ENCODE measurements at regions not wholly inside any gene's neighbourhood (a gene's known extent, or its start where the extent isn't known, plus 50 kb on each side); places are given as distances from the start of the nearest gene placed in this dataset.
"Not testable (repeated sequence)": the region's sequence is repeated elsewhere in the genome, so short reads cannot be mapped to it uniquely, and the experiment has no call there.

DNA sequence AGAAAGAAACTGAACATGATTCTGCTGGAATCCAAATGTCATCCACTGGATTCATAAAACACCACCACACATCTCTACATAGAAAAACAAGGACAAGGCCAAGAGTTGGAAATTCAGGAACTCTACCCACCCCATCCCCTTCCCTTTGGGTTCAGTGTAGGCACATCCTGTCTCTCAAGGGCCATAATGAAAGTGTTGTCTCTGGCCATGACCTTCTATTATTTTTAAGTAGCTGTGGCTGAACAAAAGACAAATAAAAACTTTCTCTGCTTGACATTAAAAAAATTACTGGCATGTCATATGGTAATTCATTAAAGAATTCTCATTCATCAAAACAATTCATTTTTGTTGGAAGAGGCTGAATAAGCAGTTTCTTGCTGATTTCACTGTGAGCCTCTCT is 54.9 kb upstream of the ZBTB18 start:
- no peak for DNase-seq (ENCODE audit: low read depth in 3 of 3)

DNA sequence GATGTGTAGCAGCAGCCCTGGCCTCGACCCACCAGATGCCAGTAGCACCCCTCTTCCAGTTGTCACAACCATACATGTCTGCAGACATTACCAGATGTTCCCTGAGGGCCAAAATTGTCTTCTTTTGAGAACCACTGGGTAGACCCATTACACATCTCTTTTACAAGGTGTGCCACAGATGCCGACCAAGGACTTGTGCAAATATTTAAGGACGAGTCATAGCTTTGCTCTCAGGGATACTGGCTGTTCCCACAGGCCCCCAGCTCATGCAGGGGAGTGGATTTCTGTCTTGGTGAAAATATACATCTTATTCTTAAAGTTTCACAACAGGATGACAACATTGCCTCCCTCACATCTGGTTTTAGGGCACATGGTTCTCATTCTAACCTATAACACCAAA is 59.4 kb upstream of the ZBTB18 start:
- no peak for DNase-seq (ENCODE audit: low read depth in 3 of 3)

DNA sequence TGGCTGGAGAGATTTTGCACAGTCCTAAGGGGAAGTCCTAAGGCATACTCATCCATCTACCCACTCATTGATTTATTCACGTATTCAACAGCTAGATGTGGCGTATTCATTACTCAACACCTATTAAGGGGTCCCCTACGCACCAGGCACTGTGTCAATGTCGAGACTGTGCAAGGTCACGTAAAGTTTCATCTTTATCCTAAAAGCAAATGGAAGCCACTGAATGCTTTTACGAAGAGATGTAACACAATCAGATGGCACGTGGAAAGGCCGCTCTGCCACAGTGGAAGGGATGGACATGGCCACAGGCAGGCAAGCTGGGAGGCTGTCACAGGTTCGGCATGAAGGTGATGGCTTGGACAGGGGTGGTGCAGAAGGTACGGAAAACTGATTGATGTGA is 66.3 kb upstream of the ZBTB18 start:
- DNase-seq (ENCODE audit: low read depth in 3 of 3), result no peak

DNA sequence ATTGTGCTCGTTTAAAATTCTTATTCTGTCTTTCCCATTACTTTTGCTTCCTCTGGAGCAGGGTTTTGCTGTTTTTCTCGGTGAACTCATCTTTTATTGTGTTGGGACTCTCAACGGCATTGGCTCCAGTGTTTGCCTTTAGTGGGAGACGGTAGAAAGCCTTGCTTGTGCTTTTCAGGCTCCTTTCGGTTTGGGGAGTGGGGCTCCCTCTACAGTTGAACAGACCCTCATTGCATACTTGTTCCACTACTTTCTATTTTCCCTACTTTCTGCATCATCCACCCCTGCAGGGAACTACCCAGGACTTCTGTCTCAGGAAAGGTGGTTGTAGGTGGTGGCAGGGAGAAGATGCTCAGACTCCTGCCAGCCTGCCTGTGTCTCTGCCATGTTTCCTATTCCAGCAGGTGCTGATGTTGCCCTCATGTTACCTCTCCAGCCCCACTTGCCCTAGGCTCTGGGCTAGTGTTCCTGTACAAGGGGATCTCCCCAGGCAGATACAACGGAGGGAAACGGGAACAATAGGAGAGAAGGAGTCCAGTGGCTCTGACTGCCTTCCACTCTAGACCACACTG is 68.5 kb upstream of the ZBTB18 start:
- no peak for DNase-seq (ENCODE audit: low read depth in 3 of 3)

DNA sequence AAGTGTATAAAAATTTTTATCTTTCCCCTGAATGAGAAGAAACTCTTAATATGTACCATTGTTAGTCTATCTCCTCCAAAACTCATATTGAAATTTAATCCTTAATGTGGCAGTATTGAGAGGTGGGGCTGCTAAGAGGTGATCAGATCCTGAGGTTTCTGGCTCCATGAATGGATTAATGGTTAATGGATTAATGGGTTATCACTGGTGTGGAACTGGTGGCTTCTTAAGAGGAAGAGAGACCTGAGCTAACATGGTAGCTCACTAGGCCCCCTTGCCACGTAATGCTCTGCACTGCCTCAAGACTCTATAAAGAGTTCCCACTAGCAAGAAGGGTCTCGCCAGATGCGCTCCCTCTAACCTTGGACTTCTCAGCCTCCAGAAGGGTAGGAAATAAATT is 70.6 kb upstream of the ZBTB18 start:
- no peak for DNase-seq (ENCODE audit: low read depth in 3 of 3)

DNA sequence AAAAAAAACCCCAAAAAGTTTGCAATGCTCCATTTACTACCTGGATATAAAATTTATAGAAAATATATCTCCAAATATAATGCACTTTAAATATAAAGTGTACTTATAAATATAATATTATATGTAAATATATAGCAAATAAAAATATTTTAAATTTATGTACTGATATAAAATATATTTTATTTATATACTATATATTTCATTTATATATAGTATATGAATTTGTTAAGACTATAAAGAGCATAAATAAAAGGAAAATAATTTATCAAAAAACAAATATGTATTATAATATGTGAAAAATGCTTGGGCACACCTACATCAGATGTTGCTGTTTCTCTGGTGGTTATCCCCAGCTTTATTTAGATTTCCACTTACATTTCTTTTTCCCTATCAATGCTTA is 71.0 kb upstream of the ZBTB18 start:
- DNase-seq (ENCODE audit: low read depth in 3 of 3), result no peak

DNA sequence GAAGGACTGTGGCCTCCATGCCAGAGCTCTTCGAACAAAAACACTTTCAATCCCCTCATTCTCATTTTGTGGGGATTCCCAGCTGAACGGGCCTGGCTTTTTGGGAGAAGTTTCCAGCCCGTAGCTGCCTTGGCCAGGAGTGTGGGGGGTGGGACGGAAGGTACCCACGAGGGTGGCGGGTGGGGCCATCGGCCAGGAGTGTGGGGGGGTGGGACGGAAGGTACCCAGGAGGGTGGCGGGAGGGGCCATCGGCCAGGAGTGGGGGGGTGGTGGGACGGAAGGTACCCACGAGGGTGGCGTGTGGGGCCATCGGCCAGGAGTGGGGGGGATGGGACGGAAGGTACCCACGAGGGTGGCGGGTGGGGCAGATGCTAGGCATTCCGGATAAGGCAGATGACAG is 71.7 kb upstream of the ZBTB18 start:
- no peak for DNase-seq (ENCODE audit: low read depth in 3 of 3)

DNA sequence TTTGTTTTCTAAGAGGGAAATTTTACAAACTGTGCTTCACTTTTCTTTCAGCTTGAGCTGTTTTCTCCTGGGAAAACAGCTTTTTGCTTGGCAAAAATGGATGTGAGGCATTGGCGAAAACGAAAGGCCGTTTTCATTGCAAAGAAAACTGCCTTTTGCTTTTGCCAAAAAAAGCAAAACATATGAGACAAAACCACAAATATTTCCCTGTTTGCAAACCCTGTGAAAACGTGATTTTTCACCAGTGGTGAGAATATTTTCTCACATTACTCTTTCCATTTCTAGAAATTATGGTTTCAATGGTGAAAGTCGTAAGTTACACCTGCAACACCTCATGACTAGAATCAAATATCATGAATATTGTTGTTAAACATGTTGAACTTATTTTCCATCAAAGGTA is 74.0 kb upstream of the ZBTB18 start:
- DNase-seq (ENCODE audit: low read depth in 3 of 3), result no peak

DNA sequence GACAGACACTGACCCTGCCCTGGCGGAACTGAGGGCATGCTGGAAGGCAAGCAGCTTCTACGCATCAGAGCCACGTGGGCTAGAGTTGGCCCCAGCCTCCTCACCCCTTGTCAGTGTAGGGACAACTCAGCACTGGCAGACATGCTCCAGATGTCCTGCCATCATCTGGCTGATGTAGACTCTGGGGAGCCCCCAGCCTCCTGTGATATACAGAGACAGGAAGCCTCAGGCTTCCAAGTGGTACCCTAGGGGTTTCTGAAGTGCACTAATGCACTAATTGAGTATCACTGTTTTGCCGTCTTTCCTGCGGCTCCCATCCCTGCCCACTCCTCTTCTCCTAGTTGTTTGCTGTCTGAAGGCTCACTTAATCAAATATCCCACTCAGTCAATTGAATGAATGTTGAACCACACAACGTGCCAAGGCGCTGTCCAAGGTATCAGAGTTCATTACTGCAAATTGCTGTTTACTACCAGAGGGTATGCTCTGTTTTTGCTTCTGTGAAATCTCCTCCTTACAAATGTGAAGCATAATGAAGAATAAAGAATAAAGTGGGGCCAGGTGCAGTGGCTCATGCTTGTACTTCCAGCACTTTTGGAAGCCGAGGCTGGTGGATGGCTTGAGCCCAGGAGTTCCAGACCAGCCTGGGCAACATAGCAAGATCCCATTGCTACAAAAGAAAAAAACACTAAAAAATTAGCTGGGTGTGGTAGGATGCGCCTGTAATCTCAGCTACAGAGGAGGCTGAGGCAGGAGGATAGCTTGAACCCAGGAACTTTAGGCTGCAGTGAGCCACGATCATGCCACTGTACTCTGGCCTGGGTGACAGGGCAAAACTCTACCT is 76.4 kb upstream of the ZBTB18 start:
- no peak for DNase-seq (ENCODE audit: low read depth in 3 of 3)

DNA sequence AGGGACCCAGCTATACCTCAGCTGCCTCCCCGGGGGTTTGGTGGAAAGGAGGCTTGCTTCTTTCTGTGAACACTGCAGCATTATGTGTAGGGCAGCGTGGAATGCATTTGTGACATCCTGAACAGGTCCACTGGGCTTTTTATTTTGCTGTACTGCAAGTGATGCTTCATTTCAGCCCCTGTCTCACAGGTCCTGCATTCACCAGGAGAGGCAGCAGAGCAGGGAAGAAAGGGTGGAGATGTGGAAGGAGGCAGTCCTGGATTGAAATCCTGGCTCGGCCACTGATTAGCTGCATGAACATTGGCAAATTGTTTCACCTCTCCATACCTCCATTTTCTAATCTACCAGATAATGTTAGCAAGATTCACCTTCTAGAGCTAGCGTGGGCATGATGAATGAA is 77.9 kb upstream of the ZBTB18 start:
- no peak for DNase-seq (ENCODE audit: low read depth in 3 of 3)

DNA sequence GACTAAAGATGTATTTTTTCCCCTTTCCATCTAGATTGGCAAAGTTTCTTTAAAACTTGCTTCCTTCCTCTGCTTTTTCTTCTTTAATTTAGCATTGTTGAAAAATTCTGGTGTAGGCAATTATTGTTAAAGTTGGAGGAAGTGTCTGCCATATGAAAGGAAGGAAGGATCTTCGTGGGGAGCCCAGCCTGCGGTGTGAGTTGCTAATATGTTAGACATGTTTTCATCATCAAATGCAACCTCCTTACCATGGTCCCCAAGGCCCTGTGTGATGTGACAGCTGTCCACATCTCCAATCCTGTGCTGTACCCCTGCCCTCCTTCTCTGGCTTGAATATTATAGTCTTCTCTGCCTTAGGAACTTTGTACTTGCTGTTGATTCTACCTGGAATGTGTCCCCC is 81.0 kb upstream of the ZBTB18 start:
- DNase-seq (ENCODE audit: low read depth in 3 of 3), result no peak

DNA sequence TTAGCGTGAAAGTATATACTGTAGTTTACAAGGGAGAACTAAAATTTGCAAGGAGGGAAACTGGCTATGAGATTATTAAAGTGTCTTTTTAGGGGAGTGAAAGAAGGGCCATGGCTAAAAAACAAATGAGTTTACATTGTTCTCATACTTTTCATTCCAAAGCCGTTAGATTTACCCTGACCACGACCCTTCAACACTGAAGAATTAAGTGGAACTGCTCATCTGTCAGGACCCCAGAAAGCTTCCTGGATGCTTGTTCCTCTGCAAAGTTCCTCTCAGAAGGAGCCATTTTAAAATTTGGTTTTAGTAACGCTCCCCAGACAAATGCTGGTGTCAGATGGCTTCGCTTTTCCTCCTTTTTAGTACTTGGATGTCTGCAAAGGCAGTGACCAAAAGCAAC is 82.7 kb upstream of the ZBTB18 start:
- DNase-seq (ENCODE audit: low read depth in 3 of 3), result no peak

DNA sequence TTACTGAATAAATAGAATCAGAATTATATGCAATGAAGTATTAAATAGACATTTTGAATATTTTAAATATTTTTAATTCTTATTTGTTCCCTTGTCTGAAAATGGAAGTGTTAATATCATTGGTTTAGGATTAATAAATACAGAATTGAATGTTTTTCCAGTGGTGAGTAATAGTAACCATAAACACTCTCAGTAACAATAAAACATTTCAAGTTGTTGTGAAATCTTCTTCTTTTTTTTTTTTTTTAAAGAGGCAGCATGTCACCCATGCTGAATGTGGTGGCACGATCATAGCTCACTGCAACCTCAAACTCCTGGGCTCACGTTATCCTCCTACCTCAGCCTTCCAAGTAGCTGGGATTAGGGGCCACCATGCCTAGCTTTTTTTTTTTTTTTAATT is 86.2 kb upstream of the ZBTB18 start:
- no peak for DNase-seq (ENCODE audit: low read depth in 3 of 3)

DNA sequence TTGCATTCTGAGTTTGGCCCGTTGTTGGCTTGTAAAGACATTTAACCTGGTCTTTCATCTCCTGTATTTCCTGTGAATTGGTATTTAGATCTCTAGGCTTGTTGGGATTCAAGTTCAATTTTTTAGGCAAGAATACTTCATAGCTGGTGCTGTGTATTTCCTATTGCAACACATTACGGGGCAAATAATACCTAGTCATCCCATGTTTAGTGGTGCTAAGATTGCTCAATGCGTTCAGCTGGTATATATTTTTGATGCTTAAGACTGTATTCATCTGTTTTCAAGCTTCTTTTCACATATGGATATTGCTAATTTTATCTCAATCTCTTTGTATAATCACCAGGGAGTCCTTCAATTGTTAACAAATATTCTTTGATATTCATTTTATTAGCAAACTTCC is 87.5 kb upstream of the ZBTB18 start:
- DNase-seq (ENCODE audit: low read depth in 3 of 3), result no peak

DNA sequence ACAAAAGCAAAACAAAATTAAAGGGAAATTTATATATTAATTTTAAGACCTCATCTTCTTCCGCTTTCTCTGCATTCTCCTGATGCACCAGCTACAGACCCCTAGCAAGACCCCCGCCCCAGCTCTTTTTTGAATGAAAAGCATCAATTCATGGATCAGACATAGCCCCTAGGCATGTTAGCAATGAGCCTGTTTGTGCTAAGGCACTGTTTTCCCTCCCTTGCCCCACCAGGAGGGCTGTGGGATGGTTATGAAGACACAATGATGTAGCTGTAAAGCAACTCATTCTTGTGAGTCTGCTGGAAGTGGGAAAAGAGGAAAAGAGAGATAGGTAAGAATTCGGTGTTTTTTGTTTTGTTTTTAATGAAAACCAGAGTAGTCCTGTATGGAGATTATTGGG is 88.5 kb upstream of the ZBTB18 start:
- no peak for DNase-seq (ENCODE audit: low read depth in 3 of 3)

DNA sequence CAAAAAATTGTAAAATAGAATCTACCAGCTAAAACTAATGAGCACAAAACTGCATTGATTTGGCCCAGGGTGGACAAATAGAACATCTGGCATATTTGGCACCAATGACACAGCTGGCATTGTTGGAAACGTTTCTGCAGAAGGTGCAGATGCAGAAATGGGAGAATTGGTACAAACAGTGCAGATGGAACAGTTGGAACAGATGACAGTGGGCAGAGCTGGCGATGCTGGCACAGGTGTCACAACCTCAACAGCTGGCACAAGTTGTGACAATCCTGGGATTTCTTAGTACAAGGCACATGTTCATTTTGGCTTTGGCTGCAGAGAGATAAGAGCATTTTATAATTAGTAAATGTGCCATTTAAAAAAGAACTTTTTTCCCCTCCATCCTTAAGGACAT is 91.1 kb upstream of the ZBTB18 start:
- DNase-seq (ENCODE audit: low read depth in 3 of 3), result no peak

DNA sequence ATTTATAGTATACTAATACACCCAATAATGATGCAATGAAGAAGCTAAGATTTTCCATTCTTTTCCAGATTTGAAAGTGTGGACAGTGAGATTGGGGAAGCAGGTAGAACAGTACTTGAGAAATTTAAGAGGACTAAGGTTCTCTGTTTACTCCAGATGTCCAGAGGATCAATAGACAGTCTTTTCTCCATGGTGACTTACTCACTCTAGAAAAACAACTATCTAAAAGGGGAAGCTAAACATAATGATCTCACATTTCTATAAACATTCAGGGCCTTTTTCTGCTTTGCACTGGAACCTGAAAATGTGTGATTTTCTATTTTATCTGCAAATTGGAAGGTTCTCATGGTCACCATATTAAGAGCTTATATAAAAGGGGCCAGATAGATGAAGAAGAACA is 93.9 kb upstream of the ZBTB18 start:
- no peak for DNase-seq (ENCODE audit: low read depth in 3 of 3)

DNA sequence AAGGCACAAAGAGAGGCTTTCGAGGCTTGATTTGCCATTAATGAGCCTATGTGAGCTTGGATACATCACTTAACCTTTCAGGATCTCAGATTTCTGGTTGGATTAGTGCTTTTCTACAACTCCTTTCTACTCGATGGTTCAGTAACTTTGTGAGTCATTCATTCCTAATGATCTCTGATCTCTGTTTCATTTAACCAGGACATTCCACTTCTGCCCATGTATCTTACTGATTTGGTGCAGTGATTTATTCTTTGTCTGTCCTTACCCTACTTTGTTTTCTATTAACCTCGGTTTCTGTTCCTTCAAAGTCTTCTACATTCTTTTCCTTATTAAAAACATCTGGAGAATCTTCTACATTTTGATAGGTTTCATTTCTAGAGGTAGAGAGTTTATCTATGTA is 94.6 kb upstream of the ZBTB18 start:
- DNase-seq (ENCODE audit: low read depth in 3 of 3), result no peak

DNA sequence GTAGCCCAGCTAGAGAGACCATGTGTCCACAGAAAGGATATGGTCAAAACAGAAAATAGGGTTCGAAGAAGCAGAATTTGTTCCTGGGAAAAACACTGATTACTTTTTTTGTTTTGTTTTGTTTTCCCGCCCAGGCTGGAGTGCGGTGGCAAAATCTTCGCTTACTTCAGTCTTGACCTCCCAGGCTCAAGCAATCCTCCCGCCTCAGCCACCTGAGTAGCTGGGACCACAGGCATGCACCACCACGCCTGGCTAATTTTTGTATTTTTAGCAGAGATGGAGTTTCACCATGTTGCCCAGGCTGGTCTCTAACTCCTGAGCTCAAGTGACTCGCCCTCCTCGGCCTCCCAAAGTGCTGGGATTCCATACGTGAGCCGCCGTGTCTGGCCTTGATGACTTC is 99.9 kb upstream of the ZBTB18 start:
- DNase-seq (ENCODE audit: low read depth in 3 of 3), result not testable (repeated sequence)

DNA sequence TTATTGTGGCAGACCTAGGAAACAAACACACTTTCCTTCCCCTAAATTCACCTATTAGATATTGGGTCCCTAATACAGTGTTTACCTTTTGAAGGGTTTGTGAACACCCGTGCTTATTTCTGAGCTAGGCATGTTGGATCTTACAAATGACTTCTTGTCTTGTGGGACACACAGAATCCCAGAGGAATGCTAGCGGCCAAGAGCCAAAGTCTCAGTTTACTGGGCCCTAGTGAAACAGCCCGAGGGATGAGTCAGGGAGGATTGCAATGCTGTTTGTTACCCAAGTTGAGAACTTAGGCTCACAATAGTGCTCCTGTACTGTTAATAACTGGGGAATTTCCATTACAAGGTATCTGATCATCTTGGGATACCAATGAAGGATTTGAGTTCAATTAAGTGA is 100.1 kb upstream of the AKT3 start:
- no peak for DNase-seq (ENCODE audit: low read depth in 3 of 3)

DNA sequence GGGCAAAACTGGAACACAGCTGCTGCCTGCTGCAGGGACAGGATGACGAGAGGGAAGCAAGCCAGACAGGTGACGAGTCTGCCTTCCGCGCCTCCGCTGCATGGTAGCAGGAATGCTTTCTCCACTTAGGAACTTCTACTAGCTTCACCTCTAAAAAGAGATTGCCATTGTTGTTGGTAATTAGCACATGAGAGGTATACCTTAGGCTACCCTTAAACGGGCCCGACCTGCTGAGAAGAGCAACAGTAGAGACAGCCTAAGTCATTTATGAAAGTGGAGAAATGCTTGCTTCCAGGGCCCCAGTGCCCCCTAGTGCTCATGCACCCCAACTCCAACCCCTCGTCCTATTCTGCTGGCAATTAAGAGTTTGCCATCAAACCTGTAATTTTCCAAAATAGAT is 96.9 kb upstream of the AKT3 start:
- peak in 1 of 3 experiments; percentile 28 for DNase-seq (ENCODE audit: low read depth in 3 of 3)

DNA sequence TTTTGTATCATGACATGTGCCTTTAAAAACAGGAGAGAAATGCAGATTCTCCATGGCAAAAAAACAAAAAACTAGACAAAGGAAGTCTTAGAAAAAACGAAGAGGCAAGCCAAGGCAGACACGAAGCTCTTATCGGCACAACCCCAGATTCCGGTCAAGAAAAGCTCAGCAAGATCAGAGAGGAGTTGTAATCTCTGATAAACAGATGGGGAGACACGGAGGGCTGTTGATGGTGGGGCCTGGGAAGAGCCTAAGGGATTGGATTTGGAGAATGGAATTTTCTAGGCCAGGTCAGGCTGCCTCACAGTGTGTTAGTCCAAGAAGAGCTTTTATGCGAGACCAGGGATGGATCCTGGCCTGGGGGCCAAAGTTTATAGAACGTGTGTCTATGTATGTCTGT is 96.2 kb upstream of the AKT3 start:
- DNase-seq (ENCODE audit: low read depth in 3 of 3), result no peak

DNA sequence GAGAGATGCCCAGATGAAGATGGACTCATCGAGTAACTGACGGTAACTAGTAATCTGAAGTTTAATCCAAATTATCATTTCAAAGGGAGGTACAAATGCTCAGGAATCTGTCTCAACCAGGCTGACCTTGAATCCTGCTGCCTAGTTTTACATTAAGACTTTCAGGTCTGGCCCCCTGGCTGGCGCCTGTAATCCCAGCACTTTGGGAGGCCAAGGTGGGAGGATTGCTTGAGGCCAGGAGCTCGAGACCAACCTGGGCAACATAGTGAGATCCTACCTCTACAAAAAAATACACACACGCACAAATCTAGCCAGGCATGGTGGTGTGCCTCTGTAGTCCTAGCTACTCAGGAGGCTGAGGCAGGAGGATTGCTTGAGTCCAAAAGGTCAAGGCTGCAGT is 95.7 kb upstream of the AKT3 start:
- DNase-seq (ENCODE audit: low read depth in 3 of 3), result no peak

Measured in stimulated activated CD4-positive, alpha-beta T cell treated with anti-CD3 and anti-CD28 coated beads, TNF-alpha, amount 100 ng/mL, for 24 hours (primary cell).